Psoas muscle (tissue), 7 donors: ENCODE measurements at regions not wholly inside any gene's neighbourhood (a gene's known extent, or its start where the extent isn't known, plus 50 kb on each side); places are given as distances from the start of the nearest gene placed in this dataset.

Experiments used
- ATAC-seq, 4 donors: fragments of 200-7000 bp; cut with Tn5 transposase; one replicate each; pipeline ENCODE4 v1.9.1; 2020; ENCODE audit warnings: moderate library complexity in 3 of 4, mild to moderate bottlenecking in 2 of 4
- DNase-seq, 2 donors: peaks; one replicate each; pipeline ENCODE4 v3.0.0-alpha.2; 2020
- H3K27ac ChIP-seq: fragments of 200-600 bp; one replicate; pipeline ENCODE4 v1.8.0; 2022
- H3K27me3 ChIP-seq, 3 donors: fragments of 200-600 bp in 1 of 3; one replicate each; pipeline versions ENCODE4 v1.6.1 to v1.8.0; 2013 to 2022; ENCODE audit warnings: low read length in 2 of 3, mild to moderate bottlenecking in 2 of 3, moderate library complexity in 1 of 3; ENCODE audit not compliant: insufficient read depth in 3 of 3
- H3K36me3 ChIP-seq, 2 donors: fragments of 200-600 bp in 1 of 2; one replicate each; pipeline versions ENCODE4 v1.6.1 to v1.8.0; 2013 to 2022; ENCODE audit warnings: low read depth in 1 of 2, mild to moderate bottlenecking in 1 of 2, moderate library complexity in 1 of 2; ENCODE audit not compliant: insufficient read depth in 1 of 2
- H3K4me1 ChIP-seq: fragments of 200-600 bp; one replicate; pipeline ENCODE4 v1.8.0; 2022
- H3K4me3 ChIP-seq: fragments of 200-600 bp; one replicate; pipeline ENCODE4 v1.8.0; 2022; ENCODE audit warnings: mild to moderate bottlenecking
- H3K9me3 ChIP-seq: fragments of 200-600 bp; one replicate; pipeline ENCODE4 v1.8.0; 2022
- WGBS, 3 donors: extraction: QIAGEN DNeasy Blood & Tissue Kit; methylation state at CpG; one replicate each; pipeline versions ENCODE4 v1.1.6 to v1.1.7; 2013; 5-methylcytosine and 5-hydroxymethylcytosine counted together
- intact Hi-C, 2 donors: fragments of 100-400 bp; cut with DNase I; formaldehyde crosslinking; loops; one replicate each; pipeline versions ENCODE4 v1.11.0 to v1.14.2; 2022
- TF ChIP-seq, protein P1 (sequence below): fragments of 200-600 bp; IDR thresholded peaks from one replicate; pipeline ENCODE4 v1.8.0; 2022; ENCODE audit warnings: antibody characterized with exemption
- donor health status: healthy with polysubstance abuse.
- donor health status: DM: no; HTN: no; CAD: no; lungs with moderate emphysema.
- donor health status: Bipolar disorder and iron deficiency.
- donor health status: healthy.
- donor health status: DM: yes; HTN: yes; CAD: no.
- donor health status: DM: no; HTN: no; CAD: no.
- donor health status: DM: yes; HTN: yes; CAD: no.

DNA sequence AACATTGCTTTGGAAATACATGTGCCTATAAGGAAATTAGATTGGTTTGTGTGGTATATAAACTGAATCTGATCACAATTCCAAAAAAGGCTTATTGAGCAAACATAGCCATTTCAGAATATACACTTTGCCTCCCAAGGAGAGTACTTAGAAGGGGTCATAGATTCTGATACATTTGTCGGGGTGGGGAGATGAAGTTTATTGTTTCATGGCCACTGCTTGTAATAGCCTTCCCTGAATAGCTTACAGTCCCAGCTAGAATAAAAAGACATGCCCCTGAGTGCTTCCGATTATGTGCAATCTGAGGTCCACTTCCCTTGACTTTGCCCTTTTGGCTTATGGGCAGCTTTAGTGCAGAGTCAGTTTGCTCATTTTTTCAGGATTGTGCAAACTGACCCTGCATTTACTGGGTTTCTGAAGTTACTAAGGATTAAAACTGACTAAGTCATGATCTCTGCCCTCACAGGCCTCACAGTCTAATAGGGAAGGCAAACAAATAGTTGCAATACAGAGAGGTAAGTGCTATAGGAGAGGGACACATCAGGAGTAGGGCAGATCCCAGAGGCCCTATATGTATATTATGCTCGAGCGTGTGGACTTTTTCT lies 184.2 kb downstream of the BLID start:
- Histone ChIP-seq H3K27me3 (no peaks in the 10 kb centered on the region), H3K4me1 (peaks cover 8% of the 10 kb centered on the region), H3K4me3 (no peak overlapping the region), H3K9me3 (no peaks in the 10 kb centered on the region), H3K27ac (no peak overlapping the region), H3K36me3 (no peaks in the 10 kb centered on the region)
- no peak for ATAC-seq
- intact Hi-C loops: loop anchor here in 1 of 2 donors (10.0 kb wide), 1 partner anchor 277 kb away; no protein-coding TSS in a partner anchor
- no peak for DNase-seq
- WGBS, 3 donors: 74 to 79% (median 76%) methylated on average over 4 of the region's 4 CpGs
- TF ChIP-seq, protein P1, sequence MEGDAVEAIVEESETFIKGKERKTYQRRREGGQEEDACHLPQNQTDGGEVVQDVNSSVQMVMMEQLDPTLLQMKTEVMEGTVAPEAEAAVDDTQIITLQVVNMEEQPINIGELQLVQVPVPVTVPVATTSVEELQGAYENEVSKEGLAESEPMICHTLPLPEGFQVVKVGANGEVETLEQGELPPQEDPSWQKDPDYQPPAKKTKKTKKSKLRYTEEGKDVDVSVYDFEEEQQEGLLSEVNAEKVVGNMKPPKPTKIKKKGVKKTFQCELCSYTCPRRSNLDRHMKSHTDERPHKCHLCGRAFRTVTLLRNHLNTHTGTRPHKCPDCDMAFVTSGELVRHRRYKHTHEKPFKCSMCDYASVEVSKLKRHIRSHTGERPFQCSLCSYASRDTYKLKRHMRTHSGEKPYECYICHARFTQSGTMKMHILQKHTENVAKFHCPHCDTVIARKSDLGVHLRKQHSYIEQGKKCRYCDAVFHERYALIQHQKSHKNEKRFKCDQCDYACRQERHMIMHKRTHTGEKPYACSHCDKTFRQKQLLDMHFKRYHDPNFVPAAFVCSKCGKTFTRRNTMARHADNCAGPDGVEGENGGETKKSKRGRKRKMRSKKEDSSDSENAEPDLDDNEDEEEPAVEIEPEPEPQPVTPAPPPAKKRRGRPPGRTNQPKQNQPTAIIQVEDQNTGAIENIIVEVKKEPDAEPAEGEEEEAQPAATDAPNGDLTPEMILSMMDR: no peak

DNA sequence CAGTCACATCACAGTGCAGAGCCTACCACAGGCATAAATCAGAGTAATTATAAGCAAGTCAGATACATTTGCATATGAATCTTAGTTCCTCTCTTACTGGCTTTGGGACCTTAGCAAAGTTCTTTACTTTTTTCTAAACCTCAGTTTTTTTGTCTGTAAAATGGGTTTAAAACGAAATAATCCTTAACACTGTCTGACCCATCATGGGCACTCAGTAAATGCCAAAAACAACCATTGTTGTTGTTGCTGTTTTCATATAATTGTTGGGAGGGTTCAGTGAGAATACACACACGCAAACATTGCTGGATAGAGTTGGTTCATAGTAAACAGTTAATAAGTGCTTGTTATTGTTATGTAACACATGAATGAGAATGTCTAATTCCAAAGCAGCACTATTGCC lies 184.9 kb downstream of the BLID start:
- H3K4me1 ChIP-seq: peaks cover 8% of the 10 kb centered on the region
- no peaks in the 10 kb centered on the region for H3K36me3 ChIP-seq
- no peaks in the 10 kb centered on the region for H3K27me3 ChIP-seq
- intact Hi-C loops: loop anchor here in 1 of 2 donors (10.0 kb wide), 1 partner anchor 276 kb away; no protein-coding TSS in a partner anchor
- DNase-seq (no peak), ATAC-seq (no peak)
- TF ChIP-seq, protein P1: no peak
- H3K9me3 ChIP-seq: no peaks in the 10 kb centered on the region
- no peak overlapping the region for H3K4me3 ChIP-seq
- WGBS, 3 donors: 92 to 93% (median 92%) methylated on average over 2 of the region's 2 CpGs
- no peak overlapping the region for H3K27ac ChIP-seq

DNA sequence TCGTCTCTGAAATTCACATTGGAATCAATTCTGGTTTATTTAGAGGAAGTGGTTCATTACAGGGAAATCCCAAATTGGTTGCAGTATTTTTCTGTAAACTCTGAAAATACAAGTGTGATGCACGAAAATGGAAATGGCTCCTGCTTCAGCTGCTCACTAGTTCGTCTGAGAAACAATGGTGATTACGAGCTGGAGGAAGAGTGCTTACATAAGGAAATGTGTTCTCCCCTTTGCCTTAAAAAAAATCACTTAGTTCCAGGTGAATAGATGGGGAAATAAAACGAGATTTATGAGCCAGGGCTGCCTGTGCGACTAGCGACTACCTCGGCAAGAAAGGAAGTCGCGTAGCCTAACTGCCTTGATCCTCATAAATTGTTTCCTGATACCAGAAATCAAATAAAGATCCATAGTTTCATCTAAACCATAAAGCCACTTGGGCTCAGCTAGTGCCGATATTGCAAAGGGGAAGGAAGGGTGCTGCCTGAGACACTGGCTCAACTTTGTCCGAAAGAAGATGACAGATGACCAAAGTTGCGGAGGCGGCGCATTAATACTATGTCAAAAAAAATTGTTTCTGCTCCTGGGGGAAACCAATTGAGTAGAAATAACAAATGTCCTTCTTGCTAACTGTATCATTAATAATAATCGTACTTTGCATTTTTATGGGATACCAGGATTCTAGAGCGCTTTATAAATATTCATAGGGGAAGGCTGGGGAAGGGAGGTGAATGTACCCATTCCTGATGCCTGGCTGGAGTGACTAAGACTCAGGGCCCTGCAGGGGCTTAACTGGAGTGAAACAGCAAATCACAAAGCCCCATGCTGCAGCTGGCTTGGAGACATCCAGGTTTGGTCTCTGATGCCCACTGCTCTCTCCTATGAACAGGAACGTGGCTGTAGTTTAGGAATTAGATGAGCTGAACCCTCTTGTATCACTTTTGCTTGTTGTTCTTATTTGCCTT lies 185.7 kb downstream of the BLID start:
- 24 to 37% (median 27%) methylated on average over 18 of the region's 18 CpGs for WGBS, 3 donors
- H3K27ac ChIP-seq: no peak overlapping the region
- ATAC-seq (no peak), DNase-seq (no peak)
- no peaks in the 10 kb centered on the region for H3K9me3 ChIP-seq
- H3K4me3 ChIP-seq: peak overlapping the region; percentile 56
- no peaks in the 10 kb centered on the region for H3K36me3 ChIP-seq
- H3K4me1 ChIP-seq: peaks cover 8% of the 10 kb centered on the region
- no peaks in the 10 kb centered on the region for H3K27me3 ChIP-seq
- TF ChIP-seq, protein P1: no peak
- intact Hi-C loops: loop anchor here in 1 of 2 donors (10.0 kb wide), 1 partner anchor 275 kb away; no protein-coding TSS in a partner anchor

DNA sequence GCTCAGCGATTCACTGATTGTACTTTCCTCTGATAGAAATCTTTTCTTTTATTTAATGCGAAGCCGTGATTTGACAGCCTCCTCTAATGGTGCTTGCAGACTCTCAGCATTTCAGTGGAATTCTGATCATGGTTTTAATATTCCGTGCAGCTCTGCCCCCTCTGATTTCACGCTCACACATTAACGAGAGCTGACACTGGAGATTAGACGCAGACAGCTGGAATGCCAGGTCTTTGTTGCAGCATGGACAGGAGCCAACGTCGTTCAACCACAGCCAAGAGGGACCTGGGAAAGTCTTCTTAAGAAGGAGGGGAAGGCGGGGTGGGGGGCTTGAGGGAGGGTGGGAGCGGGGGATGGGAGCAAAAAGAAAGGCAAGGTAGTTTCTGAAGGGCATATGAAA lies 186.4 kb downstream of the BLID start:
- H3K27ac ChIP-seq: no peak overlapping the region
- H3K27me3 ChIP-seq: no peaks in the 10 kb centered on the region
- no peaks in the 10 kb centered on the region for H3K36me3 ChIP-seq
- peaks cover 8% of the 10 kb centered on the region for H3K4me1 ChIP-seq
- peak overlapping the region; percentile 56 for H3K4me3 ChIP-seq
- intact Hi-C loops: no loop called here
- no peaks in the 10 kb centered on the region for H3K9me3 ChIP-seq
- DNase-seq: peak; percentile 19 to 52
- ATAC-seq: no peak
- WGBS, 3 donors: 5 to 6% (median 5%) methylated on average over 11 of the region's 11 CpGs
- TF ChIP-seq, protein P1: no peak
